GM18867 (cell line): ENCODE measurements at regions not wholly inside any gene's neighbourhood (a gene's known extent, or its start where the extent isn't known, plus 50 kb on each side); places are given as distances from the start of the nearest gene placed in this dataset.

Source experiments
- ATAC-seq: cut with Tn5 transposase; IDR thresholded peaks from one replicate; pipeline ENCODE4 v1.9.1; 2021; ENCODE audit warnings: mild to moderate bottlenecking, moderate library complexity; ENCODE audit not compliant: unreplicated experiment

DNA sequence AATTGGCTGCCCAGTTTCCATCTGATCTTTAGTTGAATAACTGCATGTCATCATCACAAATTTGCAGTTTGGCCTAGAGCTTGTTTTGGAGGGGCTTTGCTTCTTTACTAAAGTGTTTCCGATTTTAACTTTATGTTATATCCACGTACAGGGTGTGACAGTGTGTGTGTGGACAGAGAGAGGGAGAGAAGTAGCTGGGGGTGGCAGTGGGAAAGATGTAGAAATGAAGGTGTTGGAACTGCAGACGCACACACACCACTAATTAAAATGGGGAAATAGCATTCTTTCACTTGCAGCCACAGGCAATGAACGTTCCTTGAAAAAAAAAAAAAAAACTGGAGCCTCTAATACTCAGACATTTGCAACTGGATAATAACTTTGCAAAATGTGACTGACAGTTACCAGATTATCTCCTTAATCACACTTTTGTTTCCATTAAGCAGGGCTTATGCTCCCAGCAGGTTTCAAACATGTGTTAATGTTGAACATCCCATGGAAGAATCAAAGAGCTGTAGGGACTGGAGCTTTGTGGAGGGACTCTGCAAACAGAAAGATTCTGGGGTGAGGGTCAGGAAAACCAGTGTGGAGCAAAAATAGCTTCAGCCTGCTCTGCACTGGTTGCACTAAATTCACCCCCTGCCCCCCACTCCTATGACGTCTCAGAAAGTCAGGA is 238.1 kb upstream of the TENM4 start:
- no peak for ATAC-seq

DNA sequence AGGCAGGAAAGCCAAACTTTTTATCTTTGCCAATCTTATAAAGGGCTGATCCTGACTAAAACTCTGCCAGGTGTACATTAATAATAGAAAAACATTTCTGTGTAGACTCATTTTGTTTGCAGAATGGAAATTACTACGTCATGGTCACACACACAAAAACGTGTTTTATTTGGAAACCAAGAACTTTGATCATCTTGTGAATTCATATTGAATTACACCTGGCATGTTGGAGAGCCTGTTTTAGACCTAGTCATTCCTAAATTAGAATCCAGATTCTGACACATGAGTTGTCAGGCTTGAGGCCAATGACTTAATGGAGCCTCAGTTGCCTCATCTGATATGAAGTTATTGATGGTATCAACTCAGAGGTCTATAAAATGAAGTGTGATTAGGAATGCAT is 235.6 kb upstream of the TENM4 start:
- ATAC-seq, result no peak

DNA sequence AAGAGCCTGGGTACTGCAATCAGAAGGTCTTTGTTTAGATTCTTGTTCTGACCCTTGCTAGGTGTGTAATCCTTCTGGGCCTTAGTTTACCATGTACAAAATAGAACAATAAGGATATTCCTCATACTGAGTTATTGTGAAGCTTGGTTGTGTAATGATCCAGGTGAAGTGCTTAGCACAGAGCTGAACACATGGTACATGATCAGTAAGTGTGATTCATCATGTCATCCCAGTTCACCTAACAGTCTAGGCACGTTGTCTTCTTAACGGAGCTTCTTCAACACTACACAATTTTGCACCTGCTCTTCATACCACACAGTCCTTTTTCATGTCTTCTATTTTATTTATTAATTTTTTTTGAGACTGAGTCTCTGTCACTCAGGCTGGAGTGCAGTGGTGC is 234.3 kb upstream of the TENM4 start:
- no peak for ATAC-seq

DNA sequence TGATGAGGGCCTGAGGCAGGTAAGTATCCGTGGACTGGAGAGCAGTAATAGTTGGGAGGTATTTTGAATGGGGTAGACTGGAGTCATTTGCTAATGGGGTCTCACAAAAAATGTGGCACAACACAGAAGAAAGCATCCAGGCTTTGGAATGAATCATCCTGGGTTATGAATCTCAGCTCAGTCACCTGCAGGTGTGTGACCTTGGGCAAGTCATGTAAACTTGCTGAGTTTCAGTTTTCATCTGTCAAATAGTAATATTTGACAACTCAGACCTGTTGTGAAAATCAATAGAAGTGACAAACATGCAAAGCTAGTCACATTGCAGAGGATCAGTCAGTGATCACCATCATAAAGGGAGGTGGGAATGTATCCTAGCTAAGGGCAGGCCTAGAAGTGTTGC is 232.0 kb upstream of the TENM4 start:
- peak; percentile 70 for ATAC-seq

DNA sequence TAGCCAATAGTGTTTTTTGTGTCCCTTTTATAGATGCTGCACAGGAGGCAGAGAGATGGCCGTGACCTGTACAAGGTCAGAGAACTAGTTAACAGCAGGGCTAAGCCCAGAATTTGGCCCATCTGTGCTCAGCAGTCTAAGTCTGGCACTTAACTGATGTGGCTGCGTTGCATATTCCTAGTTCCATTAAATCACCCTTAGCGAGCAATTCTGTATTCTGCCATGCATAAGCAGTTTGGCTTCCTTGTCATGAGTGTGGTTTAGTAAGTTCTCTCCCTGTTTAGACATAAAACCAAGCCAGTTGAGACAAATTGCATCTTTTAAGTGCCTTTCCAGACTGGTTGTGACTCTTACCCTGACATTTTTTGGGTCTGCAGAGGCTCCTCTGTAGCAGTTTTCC is 230.6 kb upstream of the TENM4 start:
- no peak for ATAC-seq

DNA sequence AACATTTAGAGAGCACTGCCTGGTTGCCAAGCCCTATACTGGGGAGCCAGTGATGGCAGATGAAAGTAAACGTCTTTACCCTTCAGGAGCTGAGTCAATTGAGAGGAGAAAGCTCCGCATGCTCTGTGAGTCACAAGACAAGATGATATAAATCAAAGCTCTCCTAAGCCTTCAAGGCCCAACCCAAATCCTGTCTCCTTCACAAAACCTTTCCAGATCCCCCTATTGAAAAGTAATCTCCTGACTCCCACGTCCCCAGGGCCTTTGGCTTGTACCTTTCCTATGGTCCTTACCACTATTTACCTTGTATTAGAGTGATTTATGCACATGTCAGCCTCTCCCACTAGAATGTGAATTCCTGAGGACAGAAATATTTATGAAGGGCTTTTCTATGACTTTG is 230.1 kb upstream of the TENM4 start:
- no peak for ATAC-seq

DNA sequence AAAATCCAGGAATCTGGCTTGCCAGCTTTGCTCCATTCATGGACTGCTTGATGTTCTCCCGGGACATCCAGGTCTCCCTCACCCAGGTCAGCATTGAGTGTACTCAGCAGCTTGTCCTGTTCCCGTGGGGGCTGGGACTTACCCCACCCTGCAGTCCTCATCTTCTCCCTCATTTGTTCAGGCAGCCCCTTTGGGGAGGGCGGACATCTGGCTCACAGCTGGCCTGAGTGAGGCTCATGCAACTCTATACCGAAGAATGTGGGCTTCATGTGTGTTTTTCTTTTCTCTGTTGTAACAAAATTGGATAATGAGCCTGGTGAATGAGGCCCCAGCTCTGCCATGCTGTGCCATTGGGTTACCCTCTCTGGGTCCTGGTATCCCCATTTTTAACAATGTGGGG is 227.7 kb upstream of the TENM4 start:
- no peak for ATAC-seq

DNA sequence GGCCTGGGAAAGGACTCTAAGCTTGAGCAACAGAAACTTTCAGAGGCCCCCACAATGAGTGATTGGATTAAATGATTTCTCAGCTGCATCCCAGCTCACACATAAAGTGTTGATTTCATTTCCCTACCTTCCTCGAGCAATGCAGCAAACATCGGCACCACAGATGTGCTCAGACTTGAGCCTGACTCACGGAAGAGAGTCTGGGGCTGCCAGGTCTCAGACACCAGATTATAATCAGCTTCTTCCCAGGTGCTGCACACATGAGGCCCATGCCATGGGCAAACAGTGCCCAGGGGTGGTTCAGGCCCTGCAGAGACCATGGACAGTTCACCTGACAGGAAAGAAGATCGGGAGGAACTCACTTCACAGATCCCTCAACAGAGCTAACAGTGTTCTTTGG is 226.6 kb upstream of the TENM4 start:
- no peak for ATAC-seq

DNA sequence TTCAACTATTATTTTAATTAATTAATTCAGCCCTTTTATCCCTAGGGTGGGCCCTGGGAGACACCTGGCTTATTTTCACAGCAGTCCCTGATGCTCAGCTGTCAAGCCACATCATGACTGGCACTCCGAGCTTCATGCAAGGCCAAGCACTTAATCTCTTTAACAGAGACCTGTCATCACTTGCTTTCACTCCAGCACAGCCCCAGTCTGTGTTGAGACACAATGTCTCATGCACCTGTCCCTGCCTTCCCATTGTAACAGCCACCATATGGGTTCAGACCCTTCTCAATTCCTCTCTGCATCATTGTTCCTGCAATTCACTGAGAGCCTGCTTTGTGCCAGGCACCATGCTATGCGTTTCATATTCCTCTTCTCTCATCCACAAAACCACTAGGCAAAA is 222.2 kb upstream of the TENM4 start:
- no peak for ATAC-seq

DNA sequence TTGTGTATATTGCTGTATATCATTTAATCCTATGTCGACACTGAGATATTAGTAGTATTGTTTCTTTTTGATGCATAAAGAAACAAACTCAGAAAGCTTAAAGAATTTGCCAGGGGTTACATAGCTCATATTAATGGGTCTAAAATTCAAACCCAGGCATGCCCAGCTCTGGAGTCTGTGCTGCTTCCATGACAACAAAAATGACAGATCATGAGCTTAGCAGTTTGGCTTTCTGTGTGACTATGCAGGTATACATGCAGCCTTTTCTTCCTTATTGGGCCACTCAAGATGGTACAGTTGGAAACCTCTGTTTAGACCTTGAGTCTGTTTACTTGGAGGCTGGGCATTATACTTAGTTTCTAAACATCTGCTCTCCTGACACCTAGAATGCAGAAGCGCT is 220.5 kb upstream of the TENM4 start:
- ATAC-seq, result no peak

DNA sequence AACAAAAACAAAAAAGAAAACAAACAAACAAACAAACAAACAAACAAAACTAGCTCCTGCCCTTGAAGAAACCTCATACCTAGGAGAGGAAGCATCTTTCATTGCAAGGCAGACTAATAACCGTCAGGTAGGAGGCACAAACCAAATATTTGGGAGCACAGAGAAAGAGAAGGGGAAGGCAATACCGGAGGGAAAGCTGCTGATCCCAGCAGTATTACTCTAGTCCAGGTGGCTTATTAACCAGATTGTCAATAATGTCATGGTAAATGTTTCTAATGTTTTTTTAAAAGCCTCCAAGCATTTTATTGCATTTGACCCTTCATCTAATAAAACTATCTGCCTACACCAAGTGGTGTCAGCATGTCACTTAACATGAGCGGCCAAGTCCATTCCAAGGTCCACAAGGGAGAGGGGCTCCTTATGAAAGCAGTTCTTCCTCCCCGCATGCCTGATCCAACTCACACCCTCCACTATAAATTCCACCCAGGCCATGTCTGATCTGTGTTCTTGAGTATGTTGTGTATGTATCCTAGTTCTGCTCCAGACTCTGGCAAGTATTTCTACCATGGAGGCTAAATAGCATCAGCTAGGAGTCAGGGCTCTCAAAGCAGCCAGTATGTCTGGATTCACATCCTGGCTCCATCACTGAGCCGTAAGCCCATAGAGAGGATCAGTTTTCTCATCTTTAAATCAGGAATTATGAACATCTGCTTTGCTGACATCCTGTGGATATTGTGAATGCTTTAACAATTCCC is 208.1 kb upstream of the TENM4 start:
- ATAC-seq, result no peak

DNA sequence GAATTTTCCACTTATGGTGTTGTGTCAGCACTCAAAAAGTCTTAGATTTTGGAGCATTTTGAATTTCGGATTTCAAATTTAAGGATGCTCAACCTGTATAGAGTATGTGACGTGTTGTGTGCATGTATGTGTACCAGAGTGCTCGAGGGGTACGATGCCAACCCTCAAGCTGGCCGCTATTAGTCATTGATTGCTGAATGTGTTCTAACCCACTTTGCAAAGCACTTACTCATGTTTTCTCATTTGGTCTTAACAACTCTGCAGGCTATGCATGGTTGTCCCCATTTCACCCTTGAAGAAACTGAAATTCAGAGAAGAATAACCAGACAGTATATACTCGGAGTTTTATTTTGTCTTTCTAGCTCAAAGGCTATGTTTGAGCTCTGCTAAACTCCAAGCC is 196.4 kb upstream of the TENM4 start:
- no peak for ATAC-seq

DNA sequence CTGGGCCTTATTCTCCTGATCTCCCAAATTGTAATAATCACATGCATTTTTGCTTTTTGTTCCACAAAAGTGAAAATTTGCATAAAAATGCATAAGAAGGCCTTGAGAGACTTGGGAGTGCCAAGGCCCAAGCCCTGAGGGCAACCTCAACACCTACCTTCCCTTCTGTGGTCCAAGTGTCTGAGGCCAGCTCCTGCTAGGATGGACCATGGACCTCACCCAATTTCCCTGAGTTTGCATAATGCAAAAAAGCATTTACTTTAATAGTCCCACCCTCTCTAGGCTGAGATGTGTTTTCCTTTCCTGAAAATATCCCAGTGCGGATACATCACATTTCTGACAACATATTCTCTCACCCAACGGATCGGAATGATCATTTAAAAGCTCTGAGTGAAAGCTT is 194.1 kb upstream of the TENM4 start:
- no peak for ATAC-seq

DNA sequence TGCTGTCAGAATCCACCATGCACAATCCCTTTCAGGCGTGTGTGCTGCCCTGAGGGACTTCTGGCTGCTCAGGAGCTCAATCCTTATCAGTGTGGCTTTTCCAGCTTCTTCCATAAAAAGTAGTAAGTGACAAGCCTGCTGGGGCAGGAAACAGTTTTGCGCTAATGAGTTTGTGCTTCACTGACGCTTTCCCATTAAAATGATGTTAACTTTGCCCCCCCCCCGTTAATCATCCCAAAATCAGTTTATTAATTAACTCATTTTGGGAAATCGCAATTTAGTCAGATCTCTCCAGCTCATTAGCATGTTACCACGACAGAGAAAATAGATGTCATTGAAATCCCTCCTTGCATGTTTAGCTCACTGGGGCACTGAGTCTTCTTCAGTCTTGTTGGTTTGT is 186.5 kb upstream of the TENM4 start:
- ATAC-seq, result no peak

DNA sequence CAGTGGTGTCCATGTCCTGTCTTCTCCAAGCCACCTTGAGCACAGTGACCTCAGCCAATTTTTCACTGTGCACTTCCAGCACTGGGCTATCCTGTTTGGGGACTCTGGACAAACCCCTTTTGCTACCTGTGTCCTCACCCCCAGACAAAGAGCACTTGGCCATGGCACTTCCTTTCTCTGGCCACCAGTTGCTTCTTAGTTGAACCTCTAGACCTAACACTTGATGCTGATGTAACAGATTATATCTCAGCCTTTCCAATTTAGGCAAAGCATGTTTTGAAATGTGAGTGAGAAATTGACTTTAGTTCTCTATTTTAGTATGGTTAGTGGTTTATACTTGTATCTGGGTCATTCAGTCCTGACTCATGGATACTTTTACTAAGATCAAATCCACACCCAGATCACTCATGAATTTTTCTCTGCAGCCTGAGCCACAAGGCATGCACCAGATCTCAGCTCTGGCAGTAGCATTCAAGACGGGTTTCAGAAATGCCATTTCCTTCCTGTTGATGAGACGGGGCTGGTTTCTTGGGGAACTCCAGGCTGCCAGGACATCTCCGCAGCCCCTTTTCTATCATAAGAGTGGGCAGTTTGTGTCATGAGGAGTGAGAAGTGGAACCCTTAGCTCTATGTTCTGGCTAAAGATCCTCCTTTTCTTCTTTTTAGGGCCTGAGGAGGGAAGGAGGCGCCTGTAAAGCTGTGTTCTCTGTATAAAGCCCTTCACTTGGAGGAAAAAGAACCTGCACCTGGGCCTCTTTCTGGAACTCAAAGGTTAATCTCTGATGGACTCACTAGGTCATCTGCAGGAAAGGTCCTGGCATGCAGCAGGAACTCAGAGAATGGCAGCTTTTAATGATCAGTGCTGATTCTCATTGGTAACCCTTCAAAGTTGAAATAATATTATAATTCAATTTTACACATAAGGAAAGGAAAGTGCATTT is 185.6 kb upstream of the TENM4 start:
- ATAC-seq, result no peak

DNA sequence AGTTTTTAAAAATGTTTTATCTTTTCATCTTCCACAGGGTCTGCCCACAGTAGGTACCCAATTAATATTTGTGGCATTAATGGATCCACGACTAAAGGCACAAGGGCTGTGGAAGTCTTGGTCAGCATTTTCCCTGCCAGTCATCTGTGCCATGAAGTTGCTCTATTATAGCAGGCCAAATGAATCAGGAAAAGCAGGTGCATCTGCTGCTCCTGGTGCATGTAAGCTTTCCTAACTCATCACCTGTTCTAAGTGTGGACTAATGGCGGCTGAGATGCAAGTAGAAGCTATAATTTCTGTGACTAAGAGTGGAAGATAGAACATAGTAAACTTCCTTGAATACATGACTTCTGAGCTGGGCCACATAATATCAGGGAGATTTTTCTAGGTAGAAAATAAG is 182.5 kb upstream of the TENM4 start:
- ATAC-seq, result no peak

DNA sequence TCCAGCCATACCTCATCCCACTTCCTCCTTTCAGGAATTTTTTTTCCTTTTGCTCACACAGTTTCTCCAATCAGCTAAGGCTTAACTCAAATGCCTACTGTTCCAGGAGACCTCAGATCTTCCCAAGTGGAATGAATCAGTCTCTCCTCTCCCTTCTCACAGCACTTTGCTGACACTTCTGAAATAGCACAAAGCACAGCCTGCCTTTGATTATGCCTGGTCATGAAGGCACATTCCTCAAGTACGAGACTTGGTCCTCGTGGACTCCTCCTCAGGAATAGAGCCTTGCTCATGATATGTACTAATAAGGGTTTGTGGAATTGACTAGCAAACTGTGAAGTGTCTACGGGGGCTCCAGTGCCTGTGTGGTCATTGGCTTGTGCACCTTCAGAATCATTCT is 176.7 kb upstream of the TENM4 start:
- no peak for ATAC-seq

DNA sequence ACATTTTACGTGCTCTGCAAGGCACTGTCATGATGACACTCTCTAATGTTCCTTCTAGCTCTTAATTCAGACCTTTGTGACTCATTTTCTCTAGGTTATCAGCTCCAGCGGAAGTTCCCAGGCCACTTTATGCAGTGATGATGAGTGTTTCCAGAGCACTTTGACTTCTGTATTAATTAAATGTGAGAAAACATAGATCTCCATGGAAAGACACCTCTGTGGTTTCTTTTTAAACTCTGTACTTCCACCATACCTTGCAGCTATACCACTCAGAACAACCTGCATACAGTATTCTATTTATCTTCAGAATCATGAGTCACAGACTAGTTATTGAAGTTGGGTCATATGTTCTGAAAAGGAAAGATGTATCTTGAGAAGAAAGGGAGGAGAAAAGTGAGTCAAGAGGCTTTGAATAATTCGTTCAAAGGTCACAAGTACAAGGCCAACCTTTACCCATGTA is 175.6 kb upstream of the TENM4 start:
- no peak for ATAC-seq

DNA sequence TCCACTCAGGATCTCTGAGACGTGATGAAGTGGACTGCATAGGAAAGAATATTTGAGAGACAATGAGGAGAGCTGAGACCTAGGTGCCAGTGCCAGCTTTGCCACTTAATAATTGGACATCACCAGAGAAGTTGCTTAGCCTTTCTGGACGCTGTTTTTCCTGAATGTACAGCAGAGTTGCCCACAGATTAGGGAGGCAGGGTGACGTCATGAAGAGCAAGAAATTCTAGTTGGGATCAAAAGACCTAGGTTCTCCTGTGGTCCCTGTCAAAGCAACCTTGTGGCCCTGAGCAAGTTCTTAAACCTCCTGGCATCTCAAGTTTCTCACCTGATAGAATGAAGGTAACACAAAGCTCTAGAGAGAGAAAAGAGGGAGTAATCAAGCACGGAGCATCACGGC is 174.6 kb upstream of the TENM4 start:
- no peak for ATAC-seq

DNA sequence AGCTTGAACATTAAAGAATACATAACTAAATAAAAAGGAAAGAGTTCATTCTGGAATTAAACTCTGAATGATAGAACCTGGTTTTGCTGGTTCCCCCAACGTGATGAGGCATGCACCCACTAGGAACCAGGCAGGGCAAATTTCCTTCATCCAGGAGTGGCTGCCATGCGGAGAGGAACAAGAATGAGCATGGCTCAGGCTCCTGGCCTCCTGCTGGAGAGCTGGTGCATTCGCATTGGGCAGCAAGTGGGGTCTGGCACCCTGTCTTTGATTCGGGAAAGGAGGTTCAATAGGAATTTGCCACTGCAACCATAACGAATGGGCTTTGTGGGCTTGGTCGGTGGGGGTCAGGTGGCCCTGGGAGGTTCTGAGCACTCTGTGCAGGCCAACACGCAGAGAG is 169.8 kb upstream of the TENM4 start:
- no peak for ATAC-seq

DNA sequence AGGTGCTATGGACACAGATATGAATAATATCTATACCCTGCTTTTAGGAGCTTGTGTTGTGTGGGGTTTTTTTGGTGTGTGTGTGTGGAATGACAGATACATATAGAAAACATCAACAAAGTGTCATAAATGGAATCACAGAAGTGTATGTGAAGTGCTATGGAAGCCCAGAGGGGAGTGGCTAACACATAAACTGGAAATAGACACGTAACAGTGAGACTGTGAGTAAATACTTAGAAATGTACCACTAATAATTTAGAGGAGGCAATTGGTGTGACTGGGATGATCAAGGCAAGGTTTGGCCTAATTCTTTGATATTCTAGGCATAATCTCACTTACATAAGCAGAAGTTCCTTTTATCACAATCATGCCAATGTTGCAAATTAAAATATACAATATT is 169.3 kb upstream of the TENM4 start:
- ATAC-seq, result no peak

DNA sequence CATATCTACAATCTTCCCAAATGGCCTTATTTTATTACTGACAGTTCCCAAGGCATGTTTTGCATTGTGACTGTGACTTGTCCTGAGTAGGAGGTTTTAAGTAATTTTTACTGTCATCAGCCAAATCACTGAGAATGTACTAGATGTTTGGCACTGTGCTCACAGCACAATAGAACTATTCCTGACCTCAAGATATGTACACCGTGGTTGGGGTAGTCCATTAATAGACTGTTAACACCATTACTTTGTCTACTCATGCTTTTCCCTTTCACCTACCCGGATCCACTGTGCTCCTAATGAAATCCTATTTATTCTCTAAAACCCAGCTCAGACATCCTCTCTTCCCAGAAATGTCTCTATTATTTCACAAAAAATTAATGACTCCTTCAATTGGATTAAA is 168.7 kb upstream of the TENM4 start:
- no peak for ATAC-seq
